ENCODE measurements at regions not wholly inside any gene's neighbourhood (a gene's known extent, or its start where the extent isn't known, plus 50 kb on each side); places are given as distances from the start of the nearest gene placed in this dataset.
"Not testable (repeated sequence)": the region's sequence is repeated elsewhere in the genome, so short reads cannot be mapped to it uniquely, and the experiment has no call there.

- H3K27ac ChIP-seq, result no peak overlapping the region
- ChIA-PET POLR2A (ENCODE audit: low non-redundant PET) (no interaction called here), CTCF (interaction anchor here (0.7 kb wide), 1 partner anchor 87 kb away, joined by 3 read pairs; no protein-coding TSS in a partner anchor)
- no peak for DNase-seq (ENCODE audit: low spot score)
- TF ChIP-seq CTCF (conservative IDR thresholded peaks at IDR 0.05; ENCODE audit: low read depth), result no peak
Measured at GRCh38 chrX:44054863-44055601, 81.8 kb upstream of the NDP start.

- DNase-seq (ENCODE audit: low spot score); CTCF ChIA-PET; POLR2A ChIA-PET (ENCODE audit: low non-redundant PET); H3K27ac ChIP-seq: not testable (repeated sequence)
Measured at GRCh38 chrX:44045106-44045505, 71.9 kb upstream of the NDP start.

- ChIA-PET CTCF (interaction anchor here (0.7 kb wide), 1 partner anchor 205 kb away, joined by 3 read pairs; no protein-coding TSS in a partner anchor), POLR2A (ENCODE audit: low non-redundant PET) (no interaction called here)
- no peak for DNase-seq (ENCODE audit: low spot score)
- no peak for TF ChIP-seq CTCF (conservative IDR thresholded peaks at IDR 0.05; ENCODE audit: low read depth)
- H3K27ac ChIP-seq, result no peak overlapping the region
Measured at GRCh38 chrX:44043496-44043895, 70.3 kb upstream of the NDP start.

GRCh38 chrX:44042751-44043150, 69.6 kb upstream of the NDP start:
- no peak for DNase-seq (ENCODE audit: low spot score)
- CTCF ChIA-PET, result interaction anchor here (0.6 kb wide), 1 partner anchor 296 kb away, joined by 4 read pairs; no protein-coding TSS in a partner anchor

GRCh38 chrX:44042116-44042515, 68.9 kb upstream of the NDP start:
- H3K27ac ChIP-seq, result no peak overlapping the region
- POLR2A ChIA-PET (ENCODE audit: low non-redundant PET), result no interaction called here
- no peak for DNase-seq (ENCODE audit: low spot score)
- TF ChIP-seq CTCF (conservative IDR thresholded peaks at IDR 0.05; ENCODE audit: low read depth), result no peak
- CTCF ChIA-PET, result no interaction called here

More at GRCh38 chrX:44042751-44043150, 69.6 kb upstream of the NDP start:
- no peak for TF ChIP-seq CTCF (conservative IDR thresholded peaks at IDR 0.05; ENCODE audit: low read depth)
- H3K27ac ChIP-seq, result no peak overlapping the region
- POLR2A ChIA-PET (ENCODE audit: low non-redundant PET), result no interaction called here

- no peak overlapping the region for H3K27ac ChIP-seq
- CTCF ChIA-PET, result no interaction called here
- no peak for DNase-seq (ENCODE audit: low spot score)
- POLR2A ChIA-PET (ENCODE audit: low non-redundant PET), result no interaction called here
- TF ChIP-seq CTCF (conservative IDR thresholded peaks at IDR 0.05; ENCODE audit: low read depth), result no peak
Measured at GRCh38 chrX:44040406-44040805, 67.2 kb upstream of the NDP start.

GRCh38 chrX:44039556-44039955, 66.4 kb upstream of the NDP start:
- TF ChIP-seq CTCF (conservative IDR thresholded peaks at IDR 0.05; ENCODE audit: low read depth), result no peak
- no peak for DNase-seq (ENCODE audit: low spot score)
- ChIA-PET POLR2A (ENCODE audit: low non-redundant PET) (no interaction called here), CTCF (no interaction called here)
- H3K27ac ChIP-seq, result no peak overlapping the region
